H9 (cell line): ENCODE measurements at regions not wholly inside any gene's neighbourhood (a gene's known extent, or its start where the extent isn't known, plus 50 kb on each side); places are given as distances from the start of the nearest gene placed in this dataset.
"Not testable (repeated sequence)": the region's sequence is repeated elsewhere in the genome, so short reads cannot be mapped to it uniquely, and the experiment has no call there.

Source experiments
- DNase-seq: peaks from one replicate; pipeline ENCODE4 v3.0.0-alpha.2; 2017
- H2AFZ ChIP-seq: one replicate; pipeline ENCODE4 v1.6.1; 2013; ENCODE audit warnings: mild to moderate bottlenecking, low read length, control low read depth, moderate library complexity
- H2AK5ac ChIP-seq: 2 replicates; pipeline ENCODE4 v1.6.1; 2013; ENCODE audit warnings: low read length, control low read depth, mixed read lengths; ENCODE audit not compliant: insufficient read length
- H2BK120ac ChIP-seq: one replicate; pipeline ENCODE4 v1.6.1; 2013; ENCODE audit warnings: low read depth, mild to moderate bottlenecking, low read length, control low read depth, inconsistent platforms; ENCODE audit not compliant: poor library complexity, severe bottlenecking
- H2BK12ac ChIP-seq: 2 replicates; pipeline ENCODE4 v1.6.1; 2013; ENCODE audit warnings: low read length, control low read depth, mixed read lengths, low read depth; ENCODE audit not compliant: insufficient read length
- H2BK15ac ChIP-seq: 2 replicates; pipeline ENCODE4 v1.6.1; 2013; ENCODE audit warnings: low read depth, low read length, control low read depth
- H2BK20ac ChIP-seq: one replicate; pipeline ENCODE4 v1.6.1; 2013; ENCODE audit warnings: low read depth, mild to moderate bottlenecking, low read length, control low read depth, inconsistent platforms; ENCODE audit not compliant: poor library complexity, severe bottlenecking
- H2BK5ac ChIP-seq: 2 replicates; pipeline ENCODE4 v1.6.1; 2013; ENCODE audit warnings: low read length, control low read depth, mixed read lengths; ENCODE audit not compliant: insufficient read length
- H3K14ac ChIP-seq: 2 replicates; pipeline ENCODE4 v1.6.1; 2013; ENCODE audit warnings: low read length, control low read depth; ENCODE audit not compliant: insufficient read depth
- H3K18ac ChIP-seq: 2 replicates; pipeline ENCODE4 v1.6.1; 2013; ENCODE audit warnings: low read depth, mild to moderate bottlenecking, mixed read lengths, low read length, control low read depth; ENCODE audit not compliant: insufficient read length
- H3K23ac ChIP-seq: 2 replicates; pipeline ENCODE4 v1.6.1; 2013; ENCODE audit warnings: low read length, control low read depth, mixed read lengths, low read depth; ENCODE audit not compliant: insufficient read length
- H3K23me2 ChIP-seq: 2 replicates; pipeline ENCODE4 v1.6.1; 2013; ENCODE audit warnings: low read depth, mild to moderate bottlenecking, mixed read lengths, low read length, control low read depth; ENCODE audit not compliant: insufficient read length, poor library complexity, severe bottlenecking
- H3K27ac ChIP-seq: 2 replicates; pipeline ENCODE4 v1.5.1; 2013; ENCODE audit warnings: low read length, control low read depth, mixed read lengths, low read depth; ENCODE audit not compliant: insufficient read length
- H3K27me3 ChIP-seq: 2 replicates; pipeline ENCODE4 v1.6.1; 2013; ENCODE audit warnings: low read length, control low read depth, inconsistent platforms; ENCODE audit not compliant: insufficient read depth
- H3K4ac ChIP-seq: 2 replicates; pipeline ENCODE4 v1.6.1; 2013; ENCODE audit warnings: low read depth, mild to moderate bottlenecking, control low read depth, inconsistent platforms, low read length, moderate library complexity
- H3K4me1 ChIP-seq: 2 replicates; pipeline ENCODE4 v1.6.1; 2013; ENCODE audit warnings: low read length, control low read depth, inconsistent platforms; ENCODE audit not compliant: insufficient read depth
- H3K4me2 ChIP-seq: 2 replicates; pipeline ENCODE4 v1.6.1; 2013; ENCODE audit warnings: low read length, control low read depth, mixed read lengths; ENCODE audit not compliant: insufficient read length, insufficient read depth
- H3K56ac ChIP-seq: 2 replicates; pipeline ENCODE4 v1.6.1; 2013; ENCODE audit warnings: low read depth, mild to moderate bottlenecking, mixed read lengths, low read length, control low read depth; ENCODE audit not compliant: insufficient read length
- H3K79me1 ChIP-seq: 2 replicates; pipeline ENCODE4 v1.6.1; 2013; ENCODE audit warnings: low read depth, mild to moderate bottlenecking, moderate library complexity, low read length, control low read depth, inconsistent platforms; ENCODE audit not compliant: insufficient read depth, poor library complexity, severe bottlenecking
- H3K79me2 ChIP-seq: 2 replicates; pipeline ENCODE4 v1.6.1; 2013; ENCODE audit warnings: low read length, control low read depth, inconsistent platforms; ENCODE audit not compliant: insufficient read depth
- H3K9ac ChIP-seq: 2 replicates; pipeline ENCODE4 v1.6.1; 2013; ENCODE audit warnings: low read length, control low read depth, mixed read lengths; ENCODE audit not compliant: insufficient read length; ENCODE audit errors: extremely low read depth
- H3K9me3 ChIP-seq: one replicate; pipeline ENCODE4 v1.6.1; 2013; ENCODE audit warnings: low read depth, low read length, inconsistent platforms; ENCODE audit not compliant: control insufficient read depth
- H3T11ph ChIP-seq: one replicate; pipeline ENCODE4 v1.6.1; 2013; ENCODE audit warnings: mild to moderate bottlenecking, low read length, control low read depth, inconsistent platforms
- H4K20me1 ChIP-seq: one replicate; pipeline ENCODE4 v1.6.1; 2013; ENCODE audit not compliant: control insufficient read depth, insufficient read length, insufficient read depth
- H4K5ac ChIP-seq: 2 replicates; pipeline ENCODE4 v1.6.1; 2013; ENCODE audit warnings: low read depth, mild to moderate bottlenecking, mixed read lengths, low read length, control low read depth; ENCODE audit not compliant: insufficient read length
- H4K8ac ChIP-seq: replicated peaks from 2 replicates; pipeline ENCODE4 v1.6.1; 2013; ENCODE audit warnings: low read length, control low read depth, mixed read lengths, low read depth; ENCODE audit not compliant: insufficient read length
- H4K91ac ChIP-seq: 2 replicates; pipeline ENCODE4 v1.6.1; 2013; ENCODE audit warnings: low read depth, mild to moderate bottlenecking, moderate library complexity, mixed read lengths, low read length, control low read depth; ENCODE audit not compliant: insufficient read length
- H3K27ac Mint-ChIP-seq, 3 experiments: 2 replicates in 2 of 3; 3 replicates in 1 of 3; pipeline ENCODE4 v1.8.0; 2020 to 2021; ENCODE audit warnings: mixed read lengths in 3 of 3, mild to moderate bottlenecking in 1 of 3, moderate library complexity in 1 of 3
- H3K27me3 Mint-ChIP-seq: 2 replicates; pipeline ENCODE4 v1.8.0; 2021; ENCODE audit warnings: low read depth, mild to moderate bottlenecking, moderate library complexity, mixed read lengths
- H3K36me3 Mint-ChIP-seq, 3 experiments: 2 replicates in 2 of 3; 3 replicates in 1 of 3; pipeline ENCODE4 v1.8.0; 2020 to 2021; ENCODE audit warnings: low read depth in 3 of 3, mixed read lengths in 3 of 3; ENCODE audit not compliant: insufficient read depth in 1 of 3
- H3K4me1 Mint-ChIP-seq, 2 experiments: 2 replicates each; pipeline ENCODE4 v1.8.0; 2020; ENCODE audit warnings: mixed read lengths in 2 of 2
- H3K4me3 Mint-ChIP-seq, 2 experiments: 2 replicates in 1 of 2; 3 replicates in 1 of 2; pipeline ENCODE4 v1.8.0; 2020 to 2021; ENCODE audit warnings: mild to moderate bottlenecking in 2 of 2, mixed read lengths in 2 of 2, moderate library complexity in 1 of 2
- H3K9me3 Mint-ChIP-seq, 2 experiments: 2 replicates in 1 of 2; 3 replicates in 1 of 2; pipeline ENCODE4 v1.8.0; 2020; ENCODE audit warnings: mild to moderate bottlenecking in 2 of 2, mixed read lengths in 2 of 2, moderate library complexity in 1 of 2
- CTCF ChIP-seq: fragments of 200-600 bp; sonication (generic); conservative IDR thresholded peaks from 3 replicates; pipeline ENCODE4 v1.8.0; 2021; ENCODE audit warnings: antibody characterized with exemption, mild to moderate bottlenecking
- WGBS: extraction: QIAGEN DNeasy Blood & Tissue Kit; methylation state at CpG from one replicate; pipeline ENCODE4 v1.1.7; 2013; ENCODE audit warnings: missing lambda C conversion rate, low lambda C conversion rate, mixed read lengths; ENCODE audit not compliant: insufficient read length; ENCODE audit errors: extremely low coverage; 5-methylcytosine and 5-hydroxymethylcytosine counted together

GRCh38 chrX:66751136-66751782 lies 112.4 kb upstream of the EDA2R start:
- Histone ChIP-seq H3K56ac (no peak overlapping the region), H3K9me3 (peaks cover 7% of the 10 kb centered on the region), H2BK20ac (no peak overlapping the region), H3K9ac (no peak overlapping the region), H3K27me3 (no peaks in the 10 kb centered on the region), H3K4me1 (no peaks in the 10 kb centered on the region), H2BK12ac (no peak overlapping the region), H3K18ac (no peak overlapping the region), H3K4ac (no peak overlapping the region), H3K79me2 (no peaks in the 10 kb centered on the region), H2AK5ac (no peak overlapping the region), H3T11ph (no peak overlapping the region), H3K23me2 (no peaks in the 10 kb centered on the region), H2BK5ac (no peak overlapping the region), H2BK120ac (no peak overlapping the region), H3K27ac (no peak overlapping the region), H3K79me1 (no peaks in the 10 kb centered on the region), H4K8ac (no peak overlapping the region), H2BK15ac (no peak overlapping the region), H3K23ac (no peak overlapping the region), H3K4me2 (no peak overlapping the region), H2AFZ (no peak overlapping the region), H4K5ac (no peak overlapping the region), H4K20me1 (no peaks in the 10 kb centered on the region), H4K91ac (no peak overlapping the region), H3K14ac (no peak overlapping the region)
- Mint-ChIP-seq H3K27ac (no peak overlapping the region), H3K4me3 (no peak overlapping the region), H3K9me3 (peaks cover 75 to 82% of the 10 kb centered on the region in 2 experiments), H3K4me1 (no peaks in the 10 kb centered on the region; a peak in 1 of 4 replicates), H3K27me3 (no peaks in the 10 kb centered on the region), H3K36me3 (peaks cover 0 to 2% (median 2%) of the 10 kb centered on the region in 3 experiments; a peak in 3 of 7 replicates)
- DNase-seq: no peak
- TF ChIP-seq CTCF: no peak
- WGBS: no CpG with 5 or more reads among the region's 2 CpGs

DNA sequence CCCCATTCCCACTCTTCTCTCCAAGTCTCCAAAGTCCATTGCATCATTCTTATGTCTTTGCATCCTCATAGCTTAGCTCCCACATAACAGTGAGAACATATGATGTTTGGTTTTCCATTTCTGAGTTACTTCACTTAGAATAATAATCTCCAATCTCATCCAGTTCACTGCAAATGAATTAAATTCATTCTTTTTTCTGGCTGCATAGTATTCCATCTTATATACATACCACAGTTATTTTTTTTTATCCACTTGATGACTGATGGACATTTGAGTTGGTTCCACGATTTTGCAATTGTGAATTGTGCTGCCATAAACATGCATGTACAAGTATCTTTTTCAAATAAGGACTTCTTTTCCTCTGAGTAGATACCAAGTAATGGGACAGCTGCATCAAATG lies 105.6 kb upstream of the EDA2R start:
- not testable (repeated sequence) for H2BK12ac ChIP-seq, H2BK120ac ChIP-seq, H3K4me1 Mint-ChIP-seq, H3K4me2 ChIP-seq, H3K9me3 ChIP-seq, H2BK5ac ChIP-seq, H4K91ac ChIP-seq, H3K4me1 ChIP-seq, H2AK5ac ChIP-seq, H3K9ac ChIP-seq, H3K4ac ChIP-seq, H3K27ac Mint-ChIP-seq, H4K5ac ChIP-seq, H3T11ph ChIP-seq, H3K27me3 Mint-ChIP-seq, H4K8ac ChIP-seq, H3K14ac ChIP-seq, H3K4me3 Mint-ChIP-seq, H3K23ac ChIP-seq, H2AFZ ChIP-seq, H2BK20ac ChIP-seq, H3K79me1 ChIP-seq, H3K56ac ChIP-seq, H3K36me3 Mint-ChIP-seq, H3K23me2 ChIP-seq, H3K27me3 ChIP-seq, DNase-seq, H2BK15ac ChIP-seq, H4K20me1 ChIP-seq, H3K18ac ChIP-seq, H3K27ac ChIP-seq, H3K79me2 ChIP-seq
- peaks cover 77 to 84% of the 10 kb centered on the region in 2 experiments for H3K9me3 Mint-ChIP-seq
- no CpG with 5 or more reads among the region's 1 CpG for WGBS
